Astrocyte (in vitro differentiated cells and primary cell): ENCODE measurements at regions not wholly inside any gene's neighbourhood (a gene's known extent, or its start where the extent isn't known, plus 50 kb on each side); places are given as distances from the start of the nearest gene placed in this dataset.

Source experiments
- EZH2 ChIP-seq: IDR thresholded peaks from 2 replicates; pipeline ENCODE4 v1.6.1; 2012; ENCODE audit warnings: mild to moderate bottlenecking, low read length, inconsistent platforms; ENCODE audit not compliant: insufficient read depth
- TF ChIP-seq, protein P1 (sequence below): IDR thresholded peaks from 2 replicates; pipeline ENCODE4 v1.5.1; 2011; ENCODE audit warnings: low read depth, mild to moderate bottlenecking, inconsistent platforms, low read length, moderate library complexity; ENCODE audit not compliant: insufficient read depth

DNA sequence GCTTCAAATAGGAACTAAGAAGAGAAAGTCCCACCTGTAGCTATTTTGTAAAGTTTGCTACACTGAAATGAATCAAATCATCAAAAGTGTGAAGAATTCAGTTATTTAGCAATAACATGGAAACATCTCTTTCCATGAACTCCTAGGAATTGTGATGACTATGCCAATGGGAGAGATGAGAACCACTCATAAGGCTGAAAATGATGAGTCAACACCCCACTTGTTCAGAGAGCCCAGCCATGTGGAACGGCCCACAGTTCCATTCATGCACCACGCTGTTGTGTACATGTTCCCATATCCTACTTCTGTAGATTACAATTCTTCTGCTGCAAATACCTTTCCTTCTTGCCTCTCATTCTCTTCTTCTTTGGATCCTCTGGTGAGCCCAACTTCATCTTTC is 645.5 kb upstream of the ID2 start:
- TF ChIP-seq, protein P1, sequence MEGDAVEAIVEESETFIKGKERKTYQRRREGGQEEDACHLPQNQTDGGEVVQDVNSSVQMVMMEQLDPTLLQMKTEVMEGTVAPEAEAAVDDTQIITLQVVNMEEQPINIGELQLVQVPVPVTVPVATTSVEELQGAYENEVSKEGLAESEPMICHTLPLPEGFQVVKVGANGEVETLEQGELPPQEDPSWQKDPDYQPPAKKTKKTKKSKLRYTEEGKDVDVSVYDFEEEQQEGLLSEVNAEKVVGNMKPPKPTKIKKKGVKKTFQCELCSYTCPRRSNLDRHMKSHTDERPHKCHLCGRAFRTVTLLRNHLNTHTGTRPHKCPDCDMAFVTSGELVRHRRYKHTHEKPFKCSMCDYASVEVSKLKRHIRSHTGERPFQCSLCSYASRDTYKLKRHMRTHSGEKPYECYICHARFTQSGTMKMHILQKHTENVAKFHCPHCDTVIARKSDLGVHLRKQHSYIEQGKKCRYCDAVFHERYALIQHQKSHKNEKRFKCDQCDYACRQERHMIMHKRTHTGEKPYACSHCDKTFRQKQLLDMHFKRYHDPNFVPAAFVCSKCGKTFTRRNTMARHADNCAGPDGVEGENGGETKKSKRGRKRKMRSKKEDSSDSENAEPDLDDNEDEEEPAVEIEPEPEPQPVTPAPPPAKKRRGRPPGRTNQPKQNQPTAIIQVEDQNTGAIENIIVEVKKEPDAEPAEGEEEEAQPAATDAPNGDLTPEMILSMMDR: no peak
- TF ChIP-seq EZH2: no peak
